ENCODE measurements at regions not wholly inside any gene's neighbourhood (a gene's known extent, or its start where the extent isn't known, plus 50 kb on each side); places are given as distances from the start of the nearest gene placed in this dataset.
"Not testable (repeated sequence)": the region's sequence is repeated elsewhere in the genome, so short reads cannot be mapped to it uniquely, and the experiment has no call there.

DNA sequence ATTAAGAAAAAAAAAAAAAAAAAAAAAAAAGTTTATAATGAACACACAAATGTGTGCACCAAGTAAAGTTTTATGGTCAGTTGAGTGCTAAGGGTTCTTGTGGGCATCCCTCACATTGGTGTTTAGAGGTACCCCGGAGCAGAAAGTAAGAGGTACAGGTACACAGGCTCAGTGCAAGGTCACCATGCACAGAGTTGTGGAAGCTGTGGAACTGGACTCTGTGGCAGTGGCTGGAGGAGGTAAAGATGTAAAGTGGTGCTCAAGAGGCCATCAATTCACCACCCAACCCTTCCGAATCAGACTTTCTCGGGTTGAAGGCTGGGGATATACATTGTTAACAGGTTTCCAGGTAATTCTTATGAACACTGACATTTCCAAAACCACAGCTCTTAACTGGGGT is 83.6 kb upstream of the FOXN2 start:
- DNase-seq, result no peak

DNA sequence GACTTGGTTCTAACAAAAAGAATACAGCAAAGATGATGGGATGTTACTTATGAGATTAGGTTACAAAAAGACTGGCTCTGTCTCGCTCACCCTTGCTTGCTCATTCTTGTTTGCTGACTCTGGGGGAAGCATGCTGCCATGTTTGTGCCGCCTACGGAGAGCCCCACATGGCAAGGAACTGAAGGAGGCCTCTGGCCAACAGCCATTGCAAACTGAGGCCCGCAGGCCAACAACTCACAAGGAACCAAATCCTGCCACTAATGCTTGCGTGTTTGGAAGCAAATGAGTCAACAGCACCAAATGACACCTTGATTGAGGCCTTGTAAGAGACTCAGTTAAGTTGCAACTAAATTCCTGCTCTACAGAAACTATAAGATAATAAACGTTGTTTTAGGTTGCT is 82.1 kb upstream of the FOXN2 start:
- DNase-seq, result no peak

DNA sequence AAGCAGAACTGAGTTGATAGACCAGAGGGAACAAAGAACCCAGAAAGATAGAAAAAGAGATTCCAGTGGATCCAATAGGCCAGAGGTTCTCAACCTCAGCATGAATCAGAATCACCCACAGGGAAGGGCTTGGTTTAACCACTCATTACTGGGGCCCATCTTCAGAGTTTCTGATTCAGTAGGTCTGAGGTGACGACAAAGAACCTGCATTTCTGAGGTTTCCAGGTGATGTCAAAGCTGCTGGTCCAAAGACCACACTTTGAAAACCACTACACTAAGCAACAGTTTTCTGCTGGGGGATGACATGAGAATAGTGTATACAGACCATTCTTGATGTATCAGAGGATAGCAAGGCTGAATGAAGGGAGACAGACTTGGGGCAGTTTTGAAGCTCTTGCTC is 81.5 kb upstream of the FOXN2 start:
- no peak for DNase-seq

DNA sequence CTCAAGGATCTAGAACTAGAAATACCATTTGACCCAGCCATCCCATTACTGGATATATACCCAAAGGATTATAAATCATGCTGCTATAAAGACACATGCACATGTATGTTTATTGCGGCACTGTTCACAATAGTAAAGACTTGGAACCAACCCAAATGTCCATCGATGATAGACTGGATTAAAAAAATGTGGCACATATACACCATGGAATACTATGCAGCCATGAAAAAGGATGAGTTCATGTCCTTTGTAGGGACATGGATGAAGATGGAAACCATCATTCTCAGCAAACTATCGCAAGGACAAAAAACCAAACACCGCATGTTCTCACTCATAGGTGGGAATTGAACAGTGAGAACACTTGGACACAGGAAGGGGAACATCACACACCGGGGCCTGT is 80.7 kb upstream of the FOXN2 start:
- not testable (repeated sequence) for DNase-seq

DNA sequence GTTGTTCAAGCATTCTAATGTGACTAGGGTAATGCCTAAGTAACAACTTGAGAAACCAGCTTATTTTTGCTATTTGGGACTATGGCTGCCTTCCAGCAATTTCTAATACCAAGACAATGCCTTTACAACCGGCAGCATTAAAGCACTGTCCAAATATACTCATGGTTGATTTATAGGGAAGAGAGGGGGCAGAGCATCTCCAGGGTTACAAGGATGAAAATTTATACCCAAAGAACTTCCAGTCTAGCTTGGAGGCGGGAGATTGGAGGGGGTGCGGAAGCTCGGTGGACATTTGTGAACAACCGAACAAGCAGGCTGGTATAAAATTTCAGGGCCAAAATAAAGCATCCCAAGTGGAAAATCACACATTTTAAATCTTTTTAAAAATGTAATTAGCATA is 79.4 kb upstream of the FOXN2 start:
- DNase-seq, result no peak

DNA sequence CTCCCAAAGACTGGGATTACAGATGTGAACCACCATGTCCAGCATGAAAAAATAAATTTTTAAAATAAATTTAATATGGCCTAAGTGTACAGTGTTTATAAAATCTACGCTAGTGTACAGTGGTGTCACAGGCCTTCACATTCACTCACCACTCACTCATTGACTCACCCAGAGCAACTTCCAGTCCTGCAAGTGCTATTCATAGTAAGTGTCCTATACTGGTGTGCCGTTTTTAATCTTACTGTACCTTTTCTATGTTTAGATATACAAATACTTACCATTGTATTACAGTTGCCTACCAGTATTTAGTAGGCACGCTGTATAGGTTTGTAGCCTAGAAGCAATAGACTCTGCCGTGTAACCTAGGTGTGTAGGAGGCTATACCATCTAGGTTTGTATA is 76.1 kb upstream of the FOXN2 start:
- DNase-seq, result no peak

DNA sequence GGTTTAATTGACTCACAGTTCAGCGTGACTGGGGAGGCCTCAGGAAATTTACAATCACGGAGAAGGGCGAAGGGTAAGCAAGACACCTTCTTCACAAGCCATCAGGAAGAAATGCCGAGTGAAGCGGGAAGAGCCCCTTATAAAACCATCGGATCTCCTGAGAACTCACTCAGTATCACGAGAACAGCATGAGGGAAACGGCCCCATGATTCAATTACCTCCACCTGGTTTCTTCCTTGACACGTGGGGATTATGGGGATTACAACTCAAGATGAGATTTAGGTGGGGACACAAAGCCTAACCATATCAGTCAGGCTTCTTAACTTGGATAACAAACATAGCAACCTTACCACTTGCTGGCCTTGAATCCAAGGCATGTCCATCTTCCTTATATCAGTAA is 73.6 kb upstream of the FOXN2 start:
- DNase-seq, result no peak

DNA sequence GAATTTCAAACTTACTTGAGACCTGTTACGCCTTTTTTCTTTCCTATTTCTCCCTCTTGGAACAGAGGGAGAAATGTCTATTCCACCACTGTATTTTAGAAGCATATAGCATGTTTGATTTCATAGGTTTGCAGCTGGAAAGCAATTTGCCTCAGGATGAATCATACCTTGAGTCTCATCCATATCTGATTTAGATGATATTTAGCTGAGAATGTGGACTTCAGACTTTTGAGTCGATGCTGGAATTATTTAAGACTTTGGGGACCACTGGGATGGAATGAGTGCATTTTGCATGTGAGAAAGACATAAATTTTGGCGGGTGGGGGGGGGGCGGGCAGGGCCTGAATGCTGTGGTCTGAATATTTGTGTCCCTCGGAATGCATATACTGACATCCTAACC is 67.3 kb upstream of the FOXN2 start:
- no peak for DNase-seq

DNA sequence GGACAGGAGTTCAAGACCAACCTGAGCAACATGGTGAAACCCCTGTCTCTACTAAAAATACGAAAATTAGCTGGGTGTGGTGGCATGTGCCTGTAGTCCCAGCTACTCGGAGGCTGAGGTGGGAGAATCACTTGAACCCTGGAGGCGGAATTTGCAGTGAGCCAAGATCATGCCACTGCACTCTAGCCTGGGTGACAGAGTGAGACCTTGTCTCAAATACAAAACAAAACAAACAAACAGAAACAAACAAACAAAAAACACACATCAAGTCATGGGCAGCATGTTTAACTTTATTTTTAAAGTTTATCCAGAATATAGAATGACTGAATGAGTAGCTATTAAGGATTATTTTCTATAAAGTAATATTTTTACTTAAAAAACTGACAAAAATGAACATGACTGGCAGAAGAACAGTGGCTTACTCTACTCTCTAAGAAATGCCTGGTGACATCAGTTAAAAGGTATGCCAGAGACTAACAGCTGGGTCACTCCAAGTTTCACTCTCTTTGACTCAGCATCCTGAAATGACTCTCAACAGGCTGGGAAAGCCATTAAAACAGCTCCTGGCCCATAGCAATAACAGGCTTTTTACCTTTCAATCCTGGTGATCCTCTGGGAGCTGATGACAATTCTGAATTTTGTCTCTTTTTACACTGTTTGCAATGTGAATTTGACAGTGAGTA is 66.1 kb upstream of the FOXN2 start:
- DNase-seq, result no peak

DNA sequence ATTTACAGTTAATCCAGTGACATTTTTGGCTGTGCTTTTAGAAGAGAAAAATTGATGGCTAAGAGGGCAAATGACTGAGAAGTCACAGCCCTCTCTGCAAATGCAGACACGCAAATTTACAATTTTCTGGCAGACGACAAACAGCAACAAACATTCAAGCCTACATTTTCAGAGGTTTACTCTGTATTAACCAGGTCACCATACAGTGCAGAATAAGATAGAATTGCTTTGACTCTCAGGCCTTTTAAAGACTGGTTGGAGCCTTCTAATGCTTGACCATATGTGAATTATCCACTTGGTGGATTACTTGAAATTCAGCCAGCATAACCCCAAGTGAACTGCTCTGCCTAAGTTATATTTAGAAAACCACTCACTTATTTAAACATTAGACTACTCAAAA is 65.5 kb upstream of the FOXN2 start:
- no peak for DNase-seq

DNA sequence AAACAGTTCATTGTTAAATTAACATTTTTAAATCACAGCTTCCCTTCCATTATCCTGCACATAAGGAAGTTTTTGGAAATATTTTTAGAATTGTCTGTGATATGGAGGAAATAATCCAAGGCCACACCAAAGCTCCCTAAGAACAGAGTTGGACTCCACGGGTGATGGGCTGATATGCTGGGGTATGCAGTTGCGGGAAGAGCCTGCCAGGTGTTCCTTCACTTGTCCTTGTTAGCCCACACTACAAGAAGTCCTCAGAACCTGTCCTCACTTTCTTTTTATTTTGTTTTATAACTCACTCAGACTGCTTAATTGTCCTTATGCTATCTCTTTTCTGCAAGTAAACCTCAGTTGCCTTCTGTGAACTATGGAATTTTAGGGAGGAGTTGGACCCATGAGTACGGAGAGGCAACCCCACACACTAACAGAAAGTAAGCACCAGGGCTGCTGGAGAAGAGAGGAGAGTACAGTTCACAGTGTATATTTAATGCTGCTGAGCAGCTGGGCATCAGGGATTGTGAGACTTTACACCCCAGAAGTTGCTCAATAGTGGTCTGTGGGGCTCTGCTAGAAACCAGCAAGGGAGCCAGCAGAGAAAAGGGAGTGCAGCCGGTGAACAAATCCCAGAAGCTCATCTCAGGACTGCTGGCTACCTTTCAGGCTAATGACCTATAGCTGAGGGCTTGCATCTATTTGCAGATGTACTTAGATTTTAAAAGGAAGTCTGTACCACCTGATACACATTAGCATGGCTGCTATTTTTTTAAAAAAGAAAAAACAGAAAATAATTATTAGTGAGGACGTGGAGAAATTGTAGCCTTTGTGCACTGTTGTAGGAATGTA is 64.6 kb upstream of the FOXN2 start:
- no peak for DNase-seq

DNA sequence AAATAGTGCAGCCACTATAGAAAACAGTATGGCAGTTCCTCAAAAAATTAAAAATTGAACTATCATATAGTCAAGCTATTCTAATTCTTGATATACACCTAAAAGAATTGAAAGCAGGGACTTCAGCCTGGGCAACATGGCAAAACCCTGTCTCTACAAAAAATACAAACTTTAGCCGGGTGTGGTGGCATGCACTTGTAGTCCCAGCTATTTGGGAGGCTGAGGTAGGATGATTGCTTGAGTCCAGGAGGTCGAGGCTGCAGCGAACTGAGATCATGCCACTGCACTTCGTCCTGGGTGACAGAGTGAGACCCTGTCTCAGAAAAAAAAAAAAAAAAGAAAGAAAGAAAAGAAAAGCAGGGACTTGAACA is 64.0 kb upstream of the FOXN2 start:
- DNase-seq, result no peak

DNA sequence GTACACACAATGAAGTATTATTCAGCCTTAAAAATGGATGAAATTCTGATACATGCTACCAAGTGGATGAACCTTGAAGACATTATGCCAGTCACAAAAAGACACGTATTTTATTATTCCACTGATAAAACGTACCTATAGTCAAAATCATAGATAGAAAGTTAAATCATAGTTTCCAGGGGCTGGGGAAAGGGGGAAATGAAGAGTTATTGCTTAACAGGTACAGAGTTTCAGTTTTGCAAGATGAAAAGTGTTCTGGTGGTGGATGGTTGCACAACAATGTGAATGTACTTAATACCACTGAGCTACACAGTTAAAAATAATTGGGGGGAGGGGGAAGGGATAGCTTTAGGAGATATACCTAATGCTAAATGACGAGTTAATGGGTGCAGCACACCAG is 63.5 kb upstream of the FOXN2 start:
- no peak for DNase-seq

DNA sequence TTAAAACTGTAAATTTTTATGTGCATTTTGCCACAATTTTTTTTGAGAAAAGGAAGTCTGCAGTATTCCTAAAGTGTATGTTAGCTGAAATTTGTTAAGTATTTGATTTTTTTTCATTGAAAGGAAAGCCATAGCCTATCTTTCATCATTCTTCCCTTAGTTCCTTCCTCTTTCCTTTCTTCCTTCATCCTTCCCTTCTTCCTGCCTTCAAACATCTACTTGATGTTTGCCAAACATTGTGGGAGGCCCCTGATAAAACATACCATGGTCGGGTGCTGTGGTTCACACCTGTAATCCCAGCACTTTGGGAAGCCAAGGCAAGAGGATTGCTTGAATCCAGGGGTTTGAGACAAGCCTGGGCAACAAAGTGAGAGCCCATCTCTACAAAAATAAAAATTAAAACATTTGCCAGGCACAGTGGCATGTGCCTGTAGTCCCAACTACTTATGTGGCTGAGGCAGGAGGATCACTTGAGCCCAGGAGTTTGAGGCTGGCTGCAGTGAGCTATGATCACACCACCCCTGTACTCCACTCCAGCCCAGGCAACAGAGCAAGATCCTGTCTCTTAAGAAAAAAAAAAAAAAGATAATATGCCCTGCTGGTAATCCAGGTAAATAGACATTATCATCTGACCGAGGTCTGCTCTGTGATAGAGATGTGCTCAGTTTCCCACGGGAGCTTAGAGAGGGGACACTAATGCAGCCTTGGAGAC is 62.9 kb upstream of the FOXN2 start:
- no peak for DNase-seq

DNA sequence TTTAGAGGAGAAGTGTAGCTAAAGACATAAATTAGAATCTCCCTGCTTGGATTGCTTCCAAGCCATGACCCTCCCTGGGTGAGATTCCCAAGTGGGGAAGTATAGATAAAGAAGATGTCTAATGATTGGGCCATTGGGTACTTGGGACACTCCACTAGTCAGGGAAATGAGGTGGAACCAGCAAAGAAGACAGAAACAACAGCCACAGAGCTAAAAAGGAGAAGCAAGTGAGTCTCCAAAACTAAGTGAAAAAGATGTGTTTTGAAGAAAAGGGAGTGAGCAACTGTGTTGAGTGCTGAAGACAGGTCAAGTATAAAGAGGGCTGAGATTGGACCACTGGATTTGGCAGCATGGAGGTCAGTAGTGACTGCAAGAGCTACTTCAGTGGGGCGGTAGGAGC is 61.2 kb upstream of the FOXN2 start:
- DNase-seq, result no peak

DNA sequence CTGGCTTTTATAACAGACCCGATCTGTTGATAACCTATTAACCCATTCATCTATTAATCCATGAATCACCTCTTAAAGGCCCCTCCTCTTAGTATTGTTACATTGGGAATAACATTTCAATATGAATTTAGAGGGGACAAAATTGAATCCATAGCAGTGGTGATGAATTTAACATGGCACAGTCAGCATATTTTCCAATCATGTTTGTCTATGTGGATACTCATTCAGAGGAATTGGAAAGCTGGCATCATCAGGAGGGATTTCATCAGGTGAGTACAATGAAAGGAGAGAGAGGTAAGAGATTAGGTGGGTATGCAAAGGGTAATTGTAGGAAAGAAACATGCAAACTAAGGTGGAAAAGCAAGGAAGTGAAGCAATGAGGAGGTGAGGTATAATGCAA is 59.6 kb upstream of the FOXN2 start:
- no peak for DNase-seq

DNA sequence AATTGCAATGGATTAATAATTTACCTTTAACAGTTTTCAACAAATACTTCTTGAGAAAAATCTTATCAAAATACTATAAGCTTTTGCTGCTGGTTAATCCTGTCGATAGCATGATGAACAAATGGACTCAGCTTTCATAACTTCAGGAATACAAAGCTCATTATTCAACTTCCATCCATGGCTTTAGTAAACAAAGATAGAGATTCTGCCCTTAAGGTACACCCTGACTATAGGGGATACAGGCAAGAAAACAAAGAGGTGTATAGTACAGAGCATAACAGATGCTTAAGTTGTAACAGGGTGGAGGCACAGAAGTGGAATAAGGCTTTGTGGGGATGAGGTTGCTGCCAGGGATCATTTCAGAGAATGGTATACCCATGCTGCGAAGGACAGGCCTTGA is 57.0 kb upstream of the FOXN2 start:
- DNase-seq, result no peak

DNA sequence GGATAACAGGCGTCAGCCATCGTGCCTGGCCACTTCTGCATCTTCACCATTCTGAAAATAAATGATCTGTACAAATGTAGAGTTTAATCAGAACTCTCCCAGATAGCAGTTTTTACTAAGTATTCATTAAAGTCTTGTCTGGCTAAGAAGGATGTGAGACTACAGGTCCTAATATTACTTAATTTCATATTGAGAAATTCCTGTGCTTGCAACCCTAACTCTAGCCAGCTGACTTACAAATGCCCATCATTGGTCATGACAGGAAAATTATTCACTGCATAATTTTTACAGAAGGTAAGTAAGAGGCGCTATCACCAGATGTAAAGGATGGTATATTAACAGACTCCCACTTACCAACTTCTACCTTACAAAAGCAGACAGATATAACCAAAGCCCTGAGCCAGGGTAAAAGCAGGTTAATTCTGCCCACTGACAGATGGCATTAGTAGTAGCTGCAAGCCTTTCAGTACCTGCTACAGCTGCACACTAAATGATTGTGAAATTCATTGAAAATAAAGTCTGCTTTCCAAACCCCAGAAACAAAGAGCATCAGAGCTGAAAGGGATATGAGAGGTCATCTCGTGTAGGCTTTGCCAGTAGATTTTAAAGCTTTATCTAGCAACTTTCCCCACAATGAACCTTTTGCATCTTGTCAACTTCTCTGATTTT is 55.9 kb upstream of the FOXN2 start:
- DNase-seq, result no peak

DNA sequence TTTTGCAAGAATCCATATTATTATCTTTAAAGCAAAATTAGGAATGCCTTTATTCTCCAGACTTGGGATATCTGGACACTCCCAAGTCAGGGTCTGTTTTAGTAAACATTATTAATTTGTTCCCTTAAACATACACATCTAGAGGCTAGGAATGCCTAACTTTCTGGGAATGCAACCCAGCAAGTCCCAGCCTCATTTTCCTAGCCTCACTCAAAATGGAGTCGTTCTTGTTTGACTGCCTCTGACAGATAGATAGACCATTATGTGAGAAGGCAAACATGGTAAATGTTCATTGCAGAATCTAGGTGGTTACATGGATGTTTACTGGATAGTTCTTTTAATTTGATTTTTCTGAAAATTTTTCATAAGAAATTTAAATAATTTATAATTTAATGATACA is 54.7 kb upstream of the FOXN2 start:
- DNase-seq, result no peak

DNA sequence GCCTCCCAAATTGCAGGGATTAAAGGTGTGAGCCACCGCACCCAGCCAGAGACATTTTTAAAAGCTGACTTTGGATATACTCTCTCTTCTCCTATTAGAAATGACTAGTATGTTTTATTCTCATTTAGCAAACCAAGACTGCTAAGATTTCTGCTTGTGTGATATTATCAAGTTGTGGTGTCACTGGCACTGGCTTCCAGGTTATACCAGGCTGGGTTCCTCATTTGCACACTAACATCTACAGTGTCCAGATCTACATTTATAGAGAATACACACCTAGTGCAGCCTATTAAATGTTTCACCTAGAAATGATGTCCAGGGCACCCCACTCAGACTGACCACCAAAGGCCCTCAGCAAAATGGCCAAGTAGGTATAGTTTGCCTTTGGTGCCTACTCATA is 49.9 kb upstream of the FOXN2 start:
- DNase-seq, result no peak
